Suprapubic skin (tissue), 4 donors: ENCODE measurements at regions not wholly inside any gene's neighbourhood (a gene's known extent, or its start where the extent isn't known, plus 50 kb on each side); places are given as distances from the start of the nearest gene placed in this dataset.
"Not testable (repeated sequence)": the region's sequence is repeated elsewhere in the genome, so short reads cannot be mapped to it uniquely, and the experiment has no call there.

Experiments
- DNase-seq, 2 donors: peaks; one replicate each; pipeline ENCODE4 v3.0.0-alpha.2; 2019; ENCODE audit warnings: low spot score in 2 of 2
- H3K27ac ChIP-seq: fragments of 200-600 bp; sonication (generic); one replicate; pipeline ENCODE4 v1.5.1; 2019
- H3K27me3 ChIP-seq: fragments of 200-600 bp; sonication (generic); one replicate; pipeline ENCODE4 v1.5.1; 2019
- H3K36me3 ChIP-seq: fragments of 200-600 bp; sonication (generic); one replicate; pipeline ENCODE4 v1.5.1; 2019
- H3K4me1 ChIP-seq: fragments of 200-600 bp; sonication (generic); one replicate; pipeline ENCODE4 v1.5.1; 2019
- H3K4me3 ChIP-seq: fragments of 200-600 bp; sonication (generic); one replicate; pipeline ENCODE4 v1.5.1; 2019; ENCODE audit warnings: mild to moderate bottlenecking
- H3K9me3 ChIP-seq: fragments of 200-600 bp; sonication (generic); one replicate; pipeline ENCODE4 v1.5.1; 2019
- CTCF ChIP-seq, 2 donors: fragments of 200-600 bp in 1 of 2; fragments of 450-650 bp in 1 of 2; sonication (generic) in 1 of 2; IDR thresholded peaks; one replicate each; pipeline ENCODE4 v1.5.1; 2016 to 2019; ENCODE audit warnings: antibody characterized with exemption in 2 of 2, mild to moderate bottlenecking in 1 of 2, moderate library complexity in 1 of 2
- EP300 ChIP-seq: sonication (generic); formaldehyde crosslinking; IDR thresholded peaks from one replicate; pipeline ENCODE4 v1.6.1; 2017; ENCODE audit warnings: antibody characterized with exemption
- POLR2A ChIP-seq, 2 donors: fragments of 450-650 bp; IDR thresholded peaks; one replicate each; pipeline ENCODE4 v1.6.1; 2017; ENCODE audit warnings: antibody characterized with exemption in 2 of 2, mild to moderate bottlenecking in 2 of 2, moderate library complexity in 2 of 2
- POLR2AphosphoS5 ChIP-seq, 3 donors: sonication (generic); formaldehyde crosslinking; IDR thresholded peaks; one replicate each; pipeline ENCODE4 v1.6.1; 2017; ENCODE audit warnings: antibody characterized with exemption in 3 of 3
- WGBS: methylation state at CpG from one replicate; pipeline ENCODE4 v1.1.5; 2018; 5-methylcytosine and 5-hydroxymethylcytosine counted together

GRCh38 chr4:75169020-75169419, 236.1 kb downstream of the PARM1 start:
- no peak overlapping the region for H3K4me3 ChIP-seq
- TF ChIP-seq CTCF (IDR thresholded peaks at IDR 0.05) (no peak), POLR2A (IDR thresholded peaks at IDR 0.05) (no peak)
- no peak overlapping the region for H3K27ac ChIP-seq
- H3K36me3 ChIP-seq = no peaks in the 10 kb centered on the region
- no peak for DNase-seq
- H3K9me3 ChIP-seq = peaks cover 6% of the 10 kb centered on the region
- no peaks in the 10 kb centered on the region for H3K27me3 ChIP-seq
- H3K4me1 ChIP-seq = no peaks in the 10 kb centered on the region
- WGBS = 57% methylated on average over 2 of the region's 2 CpGs

GRCh38 chr4:75168548-75168947, 235.6 kb downstream of the PARM1 start:
- H3K27me3 ChIP-seq = no peaks in the 10 kb centered on the region
- H3K36me3 ChIP-seq = no peaks in the 10 kb centered on the region
- H3K4me3 ChIP-seq = no peak overlapping the region
- TF ChIP-seq CTCF (IDR thresholded peaks at IDR 0.05) (no peak), POLR2AphosphoS5 (IDR thresholded peaks at IDR 0.05) (no peak), POLR2A (IDR thresholded peaks at IDR 0.05) (no peak), EP300 (no peak)
- no peaks in the 10 kb centered on the region for H3K4me1 ChIP-seq
- peaks cover 6% of the 10 kb centered on the region for H3K9me3 ChIP-seq
- DNase-seq = no peak
- H3K27ac ChIP-seq = no peak overlapping the region

- WGBS = 98% methylated on average over 2 of the region's 2 CpGs
These were observed 232.2 kb downstream of the PARM1 start for GRCh38 chr4:75165100-75165499.

GRCh38 chr4:75158451-75158850, 225.5 kb downstream of the PARM1 start:
- Histone ChIP-seq H3K9me3 (peaks cover 8% of the 10 kb centered on the region), H3K27ac (no peak overlapping the region), H3K36me3 (no peaks in the 10 kb centered on the region), H3K27me3 (no peaks in the 10 kb centered on the region), H3K4me3 (no peak overlapping the region), H3K4me1 (no peaks in the 10 kb centered on the region)
- no peak for TF ChIP-seq CTCF (IDR thresholded peaks at IDR 0.05)
- no peak for TF ChIP-seq POLR2AphosphoS5 (IDR thresholded peaks at IDR 0.05)
- no peak for TF ChIP-seq POLR2A (IDR thresholded peaks at IDR 0.05)
- TF ChIP-seq EP300 = no peak
- WGBS = 47% methylated on average over 3 of the region's 3 CpGs
- DNase-seq = no peak

More at GRCh38 chr4:75165100-75165499, 232.2 kb downstream of the PARM1 start:
- not testable (repeated sequence) for H3K27me3 ChIP-seq, H3K4me3 ChIP-seq, DNase-seq, H3K36me3 ChIP-seq, H3K9me3 ChIP-seq, H3K4me1 ChIP-seq, H3K27ac ChIP-seq

- H3K4me3 ChIP-seq = no peak overlapping the region
- no peaks in the 10 kb centered on the region for H3K36me3 ChIP-seq
- peaks cover 8% of the 10 kb centered on the region for H3K9me3 ChIP-seq
- no peak for DNase-seq
- no peak for TF ChIP-seq POLR2AphosphoS5 (IDR thresholded peaks at IDR 0.05)
- no peak for TF ChIP-seq POLR2A (IDR thresholded peaks at IDR 0.05)
- no peak for TF ChIP-seq EP300
- TF ChIP-seq CTCF (IDR thresholded peaks at IDR 0.05) = no peak
- no peak overlapping the region for H3K27ac ChIP-seq
- H3K27me3 ChIP-seq = no peaks in the 10 kb centered on the region
- H3K4me1 ChIP-seq = no peaks in the 10 kb centered on the region
These were observed 222.1 kb downstream of the PARM1 start for GRCh38 chr4:75154994-75155393.

- Histone ChIP-seq H3K4me1 (no peaks in the 10 kb centered on the region), H3K9me3 (no peaks in the 10 kb centered on the region), H3K36me3 (no peaks in the 10 kb centered on the region), H3K27ac (no peak overlapping the region), H3K4me3 (no peak overlapping the region), H3K27me3 (no peaks in the 10 kb centered on the region)
- no peak for DNase-seq
- WGBS = 62% methylated on average over 1 of the region's 1 CpG
- TF ChIP-seq POLR2A (IDR thresholded peaks at IDR 0.05) (no peak), EP300 (no peak), CTCF (IDR thresholded peaks at IDR 0.05) (no peak), POLR2AphosphoS5 (IDR thresholded peaks at IDR 0.05) (no peak)
These were observed 213.3 kb downstream of the PARM1 start for GRCh38 chr4:75146223-75146622.
